MCF 10A (cell line): ENCODE measurements at regions not wholly inside any gene's neighbourhood (a gene's known extent, or its start where the extent isn't known, plus 50 kb on each side); places are given as distances from the start of the nearest gene placed in this dataset.

ENCODE experiments used
- BruUV-seq: library from RNA; stranded (reverse); fragments of 400-500 nt; replicated peaks from 2 replicates; lab custom pipeline; 2021; lab: Mats Ljungman, UMichigan
- CTCF ChIA-PET: fragments of 300-600 bp; sonication (Branson Sonifier 250); formaldehyde crosslinking; extraction: SDS; loops from one replicate; lab custom pipeline; 2021; ENCODE audit warnings: antibody characterized with exemption, inconsistent platforms; lab: Yijun Ruan, JAX
- POLR2A ChIA-PET: fragments of 300-600, 350-650 bp; sonication (Branson Sonifier 250); formaldehyde crosslinking; extraction: SDS; loops from one replicate; lab custom pipeline; 2020; ENCODE audit warnings: antibody characterized with exemption, inconsistent platforms; lab: Yijun Ruan, JAX
- DNase-seq: peaks from one replicate; pipeline ENCODE4 v3.0.0-alpha.2; 2018; ENCODE audit not compliant: unreplicated experiment
- H3K27ac Mint-ChIP-seq: one replicate; pipeline ENCODE4 v1.8.0; 2022; ENCODE audit warnings: mild to moderate bottlenecking, low read depth, mixed read lengths; ENCODE audit not compliant: unreplicated experiment
- H3K27me3 Mint-ChIP-seq: one replicate; pipeline ENCODE4 v1.8.0; 2022; ENCODE audit warnings: mixed read lengths; ENCODE audit not compliant: insufficient read depth, unreplicated experiment
- H3K36me3 Mint-ChIP-seq: one replicate; pipeline ENCODE4 v1.8.0; 2022; ENCODE audit warnings: mild to moderate bottlenecking, moderate library complexity, mixed read lengths; ENCODE audit not compliant: insufficient read depth, unreplicated experiment
- H3K4me1 Mint-ChIP-seq: one replicate; pipeline ENCODE4 v1.8.0; 2022; ENCODE audit warnings: mixed read lengths; ENCODE audit not compliant: insufficient read depth, unreplicated experiment
- H3K4me3 Mint-ChIP-seq: one replicate; pipeline ENCODE4 v1.8.0; 2022; ENCODE audit warnings: mild to moderate bottlenecking, moderate library complexity, mixed read lengths; ENCODE audit not compliant: unreplicated experiment
- H3K9me3 Mint-ChIP-seq: one replicate; pipeline ENCODE4 v1.8.0; 2022; ENCODE audit warnings: mixed read lengths; ENCODE audit not compliant: unreplicated experiment
- CTCF ChIP-seq: fragments of 200-600 bp; IDR thresholded peaks from one replicate; pipeline ENCODE4 v1.8.0; 2022; ENCODE audit warnings: antibody characterized with exemption, mild to moderate bottlenecking; ENCODE audit not compliant: unreplicated experiment
- intact Hi-C: fragments of 100-400 bp; cut with micrococcal nuclease; formaldehyde crosslinking; loops from 2 replicates; pipeline ENCODE4 v1.14.1; 2022

GRCh38 chr9:105854026-105854782 lies 159.9 kb downstream of the TMEM38B start:
- no peak overlapping the region for H3K4me3 Mint-ChIP-seq
- intact Hi-C loops = no loop called here
- TF ChIP-seq CTCF = no peak
- ChIA-PET CTCF (interaction anchor here (0.6 to 3.5 kb wide), 5 partner anchors 12 to 168 kb away, joined by 3 to 30 read pairs (median 6); no protein-coding TSS in a partner anchor), POLR2A (interaction anchor here (0.6 kb wide), 1 partner anchor 491 kb away, joined by 3 read pairs; no protein-coding TSS in a partner anchor)
- H3K9me3 Mint-ChIP-seq = no peaks in the 10 kb centered on the region
- DNase-seq = no peak
- H3K27ac Mint-ChIP-seq = no peak overlapping the region
- H3K4me1 Mint-ChIP-seq = peaks cover 5% of the 10 kb centered on the region
- no TSS peak for BruUV-seq
- H3K27me3 Mint-ChIP-seq = no peaks in the 10 kb centered on the region
- no peaks in the 10 kb centered on the region for H3K36me3 Mint-ChIP-seq

GRCh38 chr9:105854783-105855724 lies 160.7 kb downstream of the TMEM38B start:
- Mint-ChIP-seq H3K36me3 (peaks cover 4% of the 10 kb centered on the region), H3K4me3 (no peak overlapping the region), H3K9me3 (no peaks in the 10 kb centered on the region), H3K27me3 (no peaks in the 10 kb centered on the region), H3K4me1 (peaks cover 13% of the 10 kb centered on the region), H3K27ac (no peak overlapping the region)
- TF ChIP-seq CTCF = no peak
- BruUV-seq = no TSS peak
- CTCF ChIA-PET = interaction anchor here (0.6 to 3.5 kb wide), 5 partner anchors 13 to 167 kb away, joined by 3 to 30 read pairs (median 6); no protein-coding TSS in a partner anchor
- DNase-seq = no peak
- POLR2A ChIA-PET = no interaction called here
- intact Hi-C loops = no loop called here

GRCh38 chr9:105855987-105856386 lies 161.6 kb downstream of the TMEM38B start:
- CTCF ChIA-PET = interaction anchor here (1.4 to 3.5 kb wide), 5 partner anchors 11 to 26 kb away, joined by 3 to 30 read pairs (median 16); no protein-coding TSS in a partner anchor
- H3K27ac Mint-ChIP-seq = no peak overlapping the region

More at GRCh38 chr9:105855987-105856386, 161.6 kb downstream of the TMEM38B start:
- BruUV-seq = no TSS peak
- peaks cover 4% of the 10 kb centered on the region for H3K36me3 Mint-ChIP-seq
- H3K9me3 Mint-ChIP-seq = no peaks in the 10 kb centered on the region
- peaks cover 13% of the 10 kb centered on the region for H3K4me1 Mint-ChIP-seq
- intact Hi-C loops = no loop called here
- DNase-seq = no peak
- TF ChIP-seq CTCF = no peak
- POLR2A ChIA-PET = no interaction called here
- no peaks in the 10 kb centered on the region for H3K27me3 Mint-ChIP-seq
- H3K4me3 Mint-ChIP-seq = no peak overlapping the region
